Glutamatergic neuron (in vitro differentiated cells): ENCODE measurements at regions not wholly inside any gene's neighbourhood (a gene's known extent, or its start where the extent isn't known, plus 50 kb on each side); places are given as distances from the start of the nearest gene placed in this dataset.

Experiments used
- DNase-seq: peaks from one replicate; pipeline ENCODE4 v3.0.0; 2022
- H3K27ac Mint-ChIP-seq: one replicate; pipeline ENCODE4 v1.8.0; 2020; ENCODE audit warnings: mild to moderate bottlenecking, mixed read lengths, inconsistent platforms; ENCODE audit not compliant: unreplicated experiment
- H3K27me3 Mint-ChIP-seq: one replicate; pipeline ENCODE4 v1.8.0; 2020; ENCODE audit warnings: mild to moderate bottlenecking, moderate library complexity, mixed read lengths, inconsistent platforms; ENCODE audit not compliant: unreplicated experiment
- H3K36me3 Mint-ChIP-seq: one replicate; pipeline ENCODE4 v1.8.0; 2020; ENCODE audit warnings: mild to moderate bottlenecking, mixed read lengths, inconsistent platforms; ENCODE audit not compliant: unreplicated experiment
- H3K4me1 Mint-ChIP-seq: one replicate; pipeline ENCODE4 v1.8.0; 2020; ENCODE audit warnings: mild to moderate bottlenecking, low read depth, mixed read lengths, inconsistent platforms; ENCODE audit not compliant: unreplicated experiment
- H3K4me3 Mint-ChIP-seq: one replicate; pipeline ENCODE4 v1.8.0; 2020; ENCODE audit warnings: mild to moderate bottlenecking, mixed read lengths, inconsistent platforms; ENCODE audit not compliant: unreplicated experiment
- H3K9me3 Mint-ChIP-seq: one replicate; pipeline ENCODE4 v1.8.0; 2020; ENCODE audit warnings: mild to moderate bottlenecking, moderate library complexity, mixed read lengths, inconsistent platforms; ENCODE audit not compliant: unreplicated experiment
- CTCF ChIP-seq: fragments of 200-600 bp; sonication (generic); IDR thresholded peaks from one replicate; pipeline ENCODE4 v1.5.0; 2021; ENCODE audit not compliant: partially characterized antibody, unreplicated experiment

GRCh38 chr12:28023156-28023887 lies 50.8 kb upstream of the PTHLH start:
- Mint-ChIP-seq H3K9me3 (peaks cover 1% of the 10 kb centered on the region), H3K27me3 (no peaks in the 10 kb centered on the region), H3K4me3 (no peak overlapping the region), H3K4me1 (peaks cover 16% of the 10 kb centered on the region), H3K36me3 (no peaks in the 10 kb centered on the region), H3K27ac (no peak overlapping the region)
- TF ChIP-seq CTCF, result no peak
- DNase-seq, result no peak

GRCh38 chr12:28024231-28024995 lies 51.9 kb upstream of the PTHLH start:
- Mint-ChIP-seq H3K27ac (no peak overlapping the region), H3K4me1 (peaks cover 11% of the 10 kb centered on the region)
- no peak for TF ChIP-seq CTCF

GRCh38 chr12:28025821-28026505 lies 53.4 kb upstream of the PTHLH start:
- H3K27me3 Mint-ChIP-seq, result no peaks in the 10 kb centered on the region
- DNase-seq, result no peak
- peaks cover 11% of the 10 kb centered on the region for H3K4me1 Mint-ChIP-seq
- H3K4me3 Mint-ChIP-seq, result no peak overlapping the region
- peak overlapping the region; percentile 5 for H3K27ac Mint-ChIP-seq
- H3K36me3 Mint-ChIP-seq, result no peaks in the 10 kb centered on the region
- H3K9me3 Mint-ChIP-seq, result peaks cover 1% of the 10 kb centered on the region
- no peak for TF ChIP-seq CTCF

More at GRCh38 chr12:28024231-28024995, 51.9 kb upstream of the PTHLH start:
- H3K4me3 Mint-ChIP-seq, result no peak overlapping the region
- no peaks in the 10 kb centered on the region for H3K27me3 Mint-ChIP-seq
- no peaks in the 10 kb centered on the region for H3K36me3 Mint-ChIP-seq
- DNase-seq, result no peak
- H3K9me3 Mint-ChIP-seq, result peaks cover 1% of the 10 kb centered on the region

- Mint-ChIP-seq H3K9me3 (peaks cover 1% of the 10 kb centered on the region), H3K4me3 (no peak overlapping the region)
Observed at GRCh38 chr12:28026701-28027100, 54.2 kb upstream of the PTHLH start.

More at GRCh38 chr12:28026701-28027100, 54.2 kb upstream of the PTHLH start:
- no peaks in the 10 kb centered on the region for H3K36me3 Mint-ChIP-seq
- H3K27ac Mint-ChIP-seq, result no peak overlapping the region
- H3K27me3 Mint-ChIP-seq, result no peaks in the 10 kb centered on the region
- no peak for TF ChIP-seq CTCF
- peaks cover 11% of the 10 kb centered on the region for H3K4me1 Mint-ChIP-seq
- no peak for DNase-seq
